GM19239 (cell line): ENCODE measurements at regions not wholly inside any gene's neighbourhood (a gene's known extent, or its start where the extent isn't known, plus 50 kb on each side); places are given as distances from the start of the nearest gene placed in this dataset.

Source experiments
- DNase-seq: peaks from one replicate; pipeline ENCODE4 v3.0.0; 2011; ENCODE audit warnings: low spot score; ENCODE audit not compliant: insufficient read length
- FAIRE-seq: peaks from 2 replicates; lab custom pipeline; 2011; peaks lifted over from hg19 to GRCh38; lab: Jason Lieb, UNC

DNA sequence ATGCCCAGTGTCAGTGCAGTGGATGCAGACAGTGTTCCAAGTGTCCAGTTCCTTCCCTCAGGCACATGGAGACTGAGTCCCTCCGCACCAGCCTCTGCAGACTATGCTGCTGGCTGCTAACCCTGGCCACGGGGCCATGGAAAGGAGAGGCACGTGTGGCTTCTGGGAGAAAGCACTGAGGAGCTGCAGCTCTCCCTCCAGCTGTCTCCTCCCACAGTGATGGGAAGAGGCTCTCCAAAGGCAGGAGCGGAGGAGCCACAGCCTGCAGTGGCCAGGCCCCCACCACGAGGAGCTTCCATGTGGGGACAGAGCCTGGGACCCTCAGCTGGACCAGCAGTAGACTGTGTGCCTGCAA is 141.1 kb downstream of the NDUFA10 start:
- no peak for DNase-seq
- FAIRE-seq, result no peak

DNA sequence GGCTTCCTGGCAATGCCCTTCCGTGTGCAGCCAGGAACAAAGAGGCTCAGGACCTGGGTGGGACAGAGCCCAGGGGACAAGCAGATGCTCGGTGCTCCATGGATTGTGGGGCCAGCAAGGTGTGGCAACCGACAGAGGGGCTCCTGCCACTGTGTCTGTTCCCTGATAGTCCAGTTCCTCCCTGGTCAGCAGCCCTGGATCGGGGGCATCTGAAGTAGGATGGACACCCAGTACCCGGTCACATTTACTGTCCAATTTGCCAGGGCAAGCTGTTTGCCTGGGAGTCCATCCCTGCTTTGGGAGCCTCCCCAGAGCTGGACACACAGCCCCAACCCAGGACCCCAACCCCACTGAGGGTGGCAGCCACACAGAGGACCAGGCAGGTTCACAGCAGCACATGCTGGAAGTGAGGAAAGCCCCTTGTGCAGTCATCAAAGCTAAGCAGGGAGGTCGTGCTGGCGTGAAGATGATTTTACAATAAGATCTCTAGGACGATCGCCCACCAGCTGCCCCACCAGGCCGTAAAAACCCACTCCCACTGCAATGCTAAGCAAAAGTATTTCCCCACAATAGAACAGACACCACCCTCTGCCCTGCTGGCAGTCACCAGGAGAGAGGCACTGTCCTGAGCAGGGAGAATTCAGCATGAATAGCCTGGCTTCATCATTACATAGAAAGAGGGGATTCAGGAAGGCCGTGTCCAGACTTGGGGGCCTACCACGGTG is 141.7 kb downstream of the NDUFA10 start:
- FAIRE-seq (no peak), DNase-seq (no peak)

- FAIRE-seq, result no peak
- DNase-seq, result no peak
These were observed 142.4 kb downstream of the NDUFA10 start for GRCh38 chr2:239882781-239883180.

DNA sequence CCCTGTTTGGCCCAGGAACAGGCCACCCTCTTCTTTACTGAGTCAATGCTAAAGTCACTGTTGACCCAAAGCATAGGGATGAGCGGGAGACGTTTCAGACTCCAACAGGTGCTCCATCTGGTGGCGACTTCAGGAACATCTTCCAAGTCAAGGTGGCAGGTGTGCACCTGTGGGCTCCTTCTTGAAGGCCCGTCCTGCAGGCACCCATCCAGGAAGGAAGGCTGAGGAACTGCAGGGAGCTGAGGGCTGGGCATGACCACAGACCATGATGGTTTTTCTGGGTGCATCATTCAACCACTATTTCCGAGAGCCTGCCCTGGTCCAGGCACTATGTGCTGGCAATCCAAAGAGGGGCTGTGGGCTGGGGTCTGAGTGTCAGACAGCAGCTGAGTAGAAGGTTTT is 142.8 kb downstream of the NDUFA10 start:
- FAIRE-seq (peak; percentile 71), DNase-seq (peak; percentile 33)

DNA sequence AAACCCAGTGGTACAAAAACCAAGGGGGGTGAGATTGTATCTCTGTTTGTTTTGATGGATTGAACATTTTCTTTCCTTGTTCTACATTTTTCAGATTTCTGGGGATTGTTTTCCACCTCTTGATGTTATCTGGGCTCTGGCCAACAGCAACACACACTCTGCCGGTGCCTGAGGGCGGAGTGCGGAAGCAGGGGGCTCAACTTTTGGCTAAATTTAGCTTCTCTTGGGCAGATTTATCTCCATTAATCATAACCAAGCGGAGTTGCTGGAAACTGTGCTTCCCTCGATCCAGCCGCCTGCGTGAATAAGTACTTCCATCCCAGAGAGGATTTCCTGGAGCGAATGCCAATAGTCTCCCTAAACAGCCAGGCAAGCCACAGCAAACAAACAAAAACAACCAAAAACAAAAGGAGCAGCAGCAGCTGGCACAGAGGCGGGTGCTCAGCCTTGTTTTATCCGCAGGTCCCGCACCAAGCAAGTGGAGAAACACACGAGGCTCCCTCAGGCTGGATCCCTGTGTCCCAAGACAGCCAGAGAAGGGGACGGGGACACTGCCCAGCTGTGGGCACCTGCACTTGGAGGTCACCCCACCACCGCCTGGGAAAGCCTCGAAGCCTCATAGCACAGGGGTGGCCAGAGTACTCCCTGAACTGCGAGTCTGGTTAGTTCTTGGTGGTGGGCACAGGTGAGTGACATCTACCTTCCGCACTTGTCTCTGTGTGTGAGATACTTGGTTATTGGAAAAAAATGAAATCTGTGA is 143.4 kb downstream of the NDUFA10 start:
- DNase-seq (no peak), FAIRE-seq (no peak)

GRCh38 chr2:239881031-239881471 is 144.1 kb downstream of the NDUFA10 start:
- FAIRE-seq, result no peak
- no peak for DNase-seq

- DNase-seq, result no peak
- FAIRE-seq, result no peak
These were observed 144.7 kb downstream of the NDUFA10 start for GRCh38 chr2:239880396-239880795.

GRCh38 chr2:239879423-239880084 is 145.6 kb downstream of the NDUFA10 start:
- no peak for FAIRE-seq
- no peak for DNase-seq

- DNase-seq (no peak), FAIRE-seq (no peak)
These were observed 146.5 kb downstream of the NDUFA10 start for GRCh38 chr2:239878686-239879085.

GRCh38 chr2:239876948-239877289 is 148.2 kb downstream of the NDUFA10 start:
- DNase-seq, result no peak
- no peak for FAIRE-seq

DNA sequence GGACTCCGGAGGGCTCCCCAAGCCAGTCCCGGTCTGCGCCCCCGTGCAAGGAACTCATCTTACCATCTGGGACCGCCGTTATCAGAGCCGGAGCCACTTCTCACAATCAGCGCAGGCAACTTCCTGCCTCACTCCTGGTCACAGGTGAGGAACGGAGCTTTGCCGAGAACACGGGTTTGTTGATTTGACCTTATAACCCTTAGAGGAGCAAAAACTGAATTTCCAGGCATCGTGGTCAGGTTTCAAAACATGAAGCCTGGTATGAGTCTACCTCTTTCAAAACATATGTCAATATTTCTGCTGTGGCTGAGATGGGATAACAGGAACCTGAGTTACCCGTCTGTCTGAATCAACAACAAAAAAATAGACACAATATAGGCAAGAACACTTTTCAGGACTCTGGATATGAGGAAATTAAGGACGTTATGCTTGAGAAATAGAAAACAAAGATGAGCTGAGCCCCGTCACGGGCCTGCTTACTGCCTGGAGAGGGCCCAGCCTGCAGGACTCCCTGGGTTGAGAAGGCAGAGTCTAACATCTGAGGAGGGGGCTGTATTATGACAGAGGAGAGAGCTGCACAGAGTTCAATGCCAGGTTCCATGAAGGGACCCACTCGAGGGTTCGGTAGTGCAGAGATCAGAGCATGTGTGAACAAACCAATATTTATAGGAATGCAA is 148.7 kb downstream of the NDUFA10 start:
- DNase-seq (no peak), FAIRE-seq (no peak)

DNA sequence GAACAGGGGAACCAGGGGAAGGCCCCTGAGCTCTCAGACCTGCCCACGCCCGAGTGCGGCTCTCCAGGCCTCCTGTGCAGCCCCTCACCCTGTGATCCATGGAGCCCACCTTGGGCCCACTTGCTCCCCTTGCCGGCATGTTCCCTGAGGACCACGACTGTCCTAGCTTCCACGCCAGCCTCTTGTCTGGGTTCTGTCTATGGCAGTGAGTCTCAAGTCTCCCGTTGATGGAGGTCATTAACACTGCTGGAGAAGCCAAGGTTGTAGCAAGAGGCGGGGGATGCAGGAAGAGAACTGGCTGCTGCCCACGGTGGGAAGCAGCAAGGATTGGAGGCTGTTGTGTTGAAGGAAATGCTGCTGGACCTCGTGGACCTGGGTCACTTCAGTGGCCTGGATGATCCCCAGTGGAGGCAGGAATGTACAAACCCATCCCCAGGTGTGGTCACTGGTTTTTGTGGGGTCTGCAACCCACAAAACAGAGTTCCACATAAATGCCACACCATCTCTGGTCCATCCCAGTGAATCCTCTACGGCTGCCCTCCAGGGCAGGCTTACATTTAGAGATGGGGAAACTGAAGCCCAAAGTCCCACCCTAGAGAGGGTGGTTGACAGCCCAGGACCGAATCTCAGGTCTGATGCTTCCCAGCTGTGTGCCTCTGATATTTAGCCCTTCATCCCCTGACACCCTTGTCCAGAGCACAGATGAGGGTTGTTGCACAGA is 150.3 kb downstream of the NDUFA10 start:
- FAIRE-seq, result no peak
- DNase-seq, result no peak

- DNase-seq, result no peak
- no peak for FAIRE-seq
These were observed 151.2 kb downstream of the NDUFA10 start for GRCh38 chr2:239873656-239874635.

DNA sequence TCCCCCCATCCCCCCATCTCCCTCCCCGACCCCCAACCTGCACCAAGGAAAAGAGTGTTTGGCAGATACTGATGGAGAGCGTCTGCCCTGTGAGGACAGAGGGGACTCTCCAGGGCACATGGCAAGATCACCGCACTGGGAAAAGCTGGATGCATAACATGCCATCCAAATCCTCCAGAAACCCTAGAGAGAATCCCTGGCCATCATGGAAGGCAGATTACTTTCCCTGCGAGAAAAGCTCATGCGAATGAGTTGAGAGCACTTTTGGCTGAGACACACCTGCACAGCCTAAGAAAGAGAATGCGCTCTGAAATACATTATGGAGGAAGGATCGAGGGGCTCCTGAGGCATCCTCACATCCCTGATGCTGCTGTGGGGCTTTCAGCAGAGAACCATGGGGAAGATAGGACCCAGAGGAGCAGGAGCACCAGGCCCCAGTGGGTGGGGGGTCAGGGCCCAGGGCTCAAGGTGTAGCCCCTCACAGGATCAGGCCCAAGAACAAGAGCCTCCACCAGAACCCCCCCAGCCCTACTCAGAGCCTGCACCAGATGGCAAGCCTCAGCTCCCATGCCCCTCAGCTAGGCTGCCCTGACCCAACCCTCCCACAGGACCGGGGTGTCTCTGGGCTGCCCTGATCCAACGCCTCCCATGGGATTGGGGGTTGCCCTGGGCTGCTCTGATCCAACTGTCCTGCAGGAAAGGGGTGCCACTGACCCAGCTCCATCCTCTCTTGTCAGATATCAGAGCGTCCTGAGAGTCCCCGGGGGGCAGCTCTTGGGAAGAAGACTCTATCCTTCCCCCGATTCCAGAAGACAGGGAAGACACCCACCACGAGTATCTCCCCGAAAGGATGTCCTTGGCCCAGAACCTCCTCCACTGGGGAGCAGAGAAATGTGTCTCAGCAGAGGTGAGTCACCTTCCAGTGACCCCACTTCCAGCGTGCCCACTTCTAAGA is 153.4 kb downstream of the NDUFA10 start:
- no peak for DNase-seq
- FAIRE-seq, result no peak

DNA sequence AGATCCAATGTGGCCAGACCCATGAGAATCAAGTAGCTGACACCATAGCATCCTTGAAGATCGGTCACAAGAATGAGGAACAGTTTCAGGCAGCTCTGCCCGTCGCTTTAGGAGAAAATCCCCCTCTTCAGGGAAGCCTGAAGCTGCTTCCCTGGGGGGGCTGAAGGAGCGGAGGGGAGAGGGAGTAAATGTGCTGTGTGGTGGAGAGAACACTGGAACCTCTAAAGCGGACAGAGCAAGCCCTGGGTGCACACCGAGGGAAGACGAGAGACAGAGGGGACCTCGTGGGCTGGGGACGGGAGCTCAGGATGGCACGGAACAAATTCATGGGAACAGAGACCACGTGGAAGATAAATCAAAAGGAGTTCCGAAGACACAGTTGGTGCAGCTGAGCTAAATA is 154.3 kb downstream of the NDUFA10 start:
- DNase-seq (no peak), FAIRE-seq (no peak)

- no peak for FAIRE-seq
- DNase-seq, result no peak
These were observed 154.9 kb downstream of the NDUFA10 start for GRCh38 chr2:239870276-239870675.

DNA sequence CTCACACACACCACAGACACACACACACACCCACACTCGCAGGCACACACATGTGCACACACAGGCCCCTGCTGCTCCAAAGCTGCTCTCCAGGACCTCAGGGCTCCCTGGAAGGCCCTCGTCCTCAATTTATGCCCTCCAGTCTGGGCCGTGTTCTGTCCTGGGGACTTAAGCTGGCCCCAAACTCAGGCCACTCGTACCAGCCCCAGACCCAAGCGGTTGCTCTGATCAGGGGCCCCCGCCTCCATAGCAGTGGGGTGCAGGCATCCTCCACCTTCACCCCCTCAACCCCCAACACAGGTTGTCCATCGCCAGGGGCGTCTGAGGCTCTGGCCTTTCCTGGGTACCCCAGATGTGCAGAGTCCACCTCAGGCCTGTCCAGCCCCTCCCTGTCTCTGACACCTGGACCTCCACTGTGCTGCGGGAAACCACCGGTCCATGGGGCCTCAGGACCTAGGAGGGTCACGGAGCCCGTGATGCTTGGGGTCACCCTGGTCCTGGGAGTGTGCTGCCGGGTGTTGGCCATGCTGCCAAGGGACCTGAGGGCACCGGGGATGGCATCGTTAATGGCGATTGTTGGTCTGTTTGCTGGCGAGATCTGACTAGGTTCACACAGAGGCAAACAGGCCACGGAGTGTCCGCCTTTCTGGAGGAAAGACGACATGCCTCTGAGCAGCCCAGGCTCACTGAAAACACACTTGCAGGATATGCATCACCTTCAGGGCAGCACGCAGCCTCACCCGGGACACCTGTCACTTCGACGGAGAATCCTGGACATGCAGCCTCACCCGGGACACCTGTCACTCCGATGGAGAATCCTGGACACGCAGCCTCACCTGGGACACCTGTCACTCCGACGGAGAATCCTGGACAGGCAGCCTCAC is 155.6 kb downstream of the NDUFA10 start:
- no peak for DNase-seq
- FAIRE-seq, result no peak
